ENCODE measurements at regions not wholly inside any gene's neighbourhood (a gene's known extent, or its start where the extent isn't known, plus 50 kb on each side); places are given as distances from the start of the nearest gene placed in this dataset.

GRCh38 chr5:98570010-98570409 lies 203.5 kb upstream of the RGMB start:
- DNase-seq (ENCODE audit: low spot score): no peak
- no peak for TF ChIP-seq CTCF (IDR thresholded peaks at IDR 0.05; ENCODE audit: extremely low read depth, missing control alignments)

- no peak for DNase-seq (ENCODE audit: low spot score)
- no peak for TF ChIP-seq CTCF (IDR thresholded peaks at IDR 0.05; ENCODE audit: extremely low read depth, missing control alignments)
Measured at GRCh38 chr5:98570661-98571191, 202.7 kb upstream of the RGMB start.

GRCh38 chr5:98573834-98574320 lies 199.6 kb upstream of the RGMB start:
- DNase-seq (ENCODE audit: low spot score): no peak

GRCh38 chr5:98576275-98576674 lies 197.2 kb upstream of the RGMB start:
- no peak for TF ChIP-seq CTCF (IDR thresholded peaks at IDR 0.05; ENCODE audit: extremely low read depth, missing control alignments)
- no peak for DNase-seq (ENCODE audit: low spot score)

More at GRCh38 chr5:98573834-98574320, 199.6 kb upstream of the RGMB start:
- no peak for TF ChIP-seq CTCF (IDR thresholded peaks at IDR 0.05; ENCODE audit: extremely low read depth, missing control alignments)

GRCh38 chr5:98578438-98578837 lies 195.0 kb upstream of the RGMB start:
- TF ChIP-seq CTCF (IDR thresholded peaks at IDR 0.05; ENCODE audit: extremely low read depth, missing control alignments): no peak
- no peak for DNase-seq (ENCODE audit: low spot score)

GRCh38 chr5:98581112-98581997 lies 192.1 kb upstream of the RGMB start:
- no peak for DNase-seq (ENCODE audit: low spot score)
- no peak for TF ChIP-seq CTCF (IDR thresholded peaks at IDR 0.05; ENCODE audit: extremely low read depth, missing control alignments)

- no peak for DNase-seq (ENCODE audit: low spot score)
- TF ChIP-seq CTCF (IDR thresholded peaks at IDR 0.05; ENCODE audit: extremely low read depth, missing control alignments): no peak
Measured at GRCh38 chr5:98583586-98583985, 189.9 kb upstream of the RGMB start.

Data from GM20000 (cell line).